ENCODE measurements at regions not wholly inside any gene's neighbourhood (a gene's known extent, or its start where the extent isn't known, plus 50 kb on each side); places are given as distances from the start of the nearest gene placed in this dataset.

DNA sequence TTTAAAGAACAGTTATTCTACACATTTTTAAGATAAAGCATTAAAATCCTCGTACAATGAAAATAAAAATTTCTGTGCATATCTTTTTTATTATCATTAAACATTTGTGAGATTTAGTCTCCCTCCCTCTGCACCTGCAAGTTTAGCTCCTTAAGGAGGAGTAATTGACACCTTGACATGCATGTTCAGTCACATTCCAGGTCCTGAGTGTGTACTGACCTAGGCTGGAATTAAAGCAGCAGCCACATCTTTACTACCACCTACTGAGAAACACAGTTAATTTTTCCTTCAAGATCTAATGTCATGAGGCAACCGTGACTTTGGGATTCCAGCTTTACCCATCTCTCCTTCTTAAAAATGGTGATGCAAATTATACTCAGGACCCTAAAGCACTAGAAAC is 123.1 kb upstream of the FREM2 start:
- Histone ChIP-seq H3K4me1 (ENCODE audit: insufficient read depth, low read length) (no peaks in the 10 kb centered on the region), H3K4me3 (ENCODE audit: low read length) (no peak overlapping the region), H3K36me3 (ENCODE audit: insufficient read depth, low read length) (no peaks in the 10 kb centered on the region), H3K27me3 (ENCODE audit: insufficient read depth, low read length, poor library complexity, severe bottlenecking) (no peaks in the 10 kb centered on the region), H3K27ac (ENCODE audit: low read depth, low read length) (no peak overlapping the region), H3K9me3 (ENCODE audit: low read length) (no peaks in the 10 kb centered on the region)
- no peaks in the 10 kb centered on the region for H3K27me3 Mint-ChIP-seq
- H3K4me1 Mint-ChIP-seq = no peaks in the 10 kb centered on the region
- H3K9me3 Mint-ChIP-seq = peaks cover 0 to 7% (median 0%) of the 10 kb centered on the region in 5 donors
- no peak for DNase-seq
- CTCF ChIA-PET = no interaction called here
- H3K4me3 Mint-ChIP-seq = no peak overlapping the region
- no peaks in the 10 kb centered on the region for H3K36me3 Mint-ChIP-seq
- POLR2A ChIA-PET = no interaction called here
- no peak overlapping the region for H3K27ac Mint-ChIP-seq

- Histone ChIP-seq H3K27me3 (ENCODE audit: insufficient read depth, low read length, poor library complexity, severe bottlenecking) (no peaks in the 10 kb centered on the region), H3K36me3 (ENCODE audit: insufficient read depth, low read length) (no peaks in the 10 kb centered on the region), H3K4me3 (ENCODE audit: low read length) (no peak overlapping the region), H3K9me3 (ENCODE audit: low read length) (no peaks in the 10 kb centered on the region), H3K27ac (ENCODE audit: low read depth, low read length) (no peak overlapping the region), H3K4me1 (ENCODE audit: insufficient read depth, low read length) (no peaks in the 10 kb centered on the region)
- Mint-ChIP-seq H3K36me3 (no peaks in the 10 kb centered on the region), H3K27ac (no peak overlapping the region), H3K4me3 (no peak overlapping the region), H3K27me3 (no peaks in the 10 kb centered on the region), H3K9me3 (peaks cover 0 to 7% (median 0%) of the 10 kb centered on the region in 5 donors), H3K4me1 (no peaks in the 10 kb centered on the region)
- ChIA-PET CTCF (no interaction called here), POLR2A (no interaction called here)
- no peak for DNase-seq
Observed at GRCh38 chr13:38564256-38565150, 122.4 kb upstream of the FREM2 start.

DNA sequence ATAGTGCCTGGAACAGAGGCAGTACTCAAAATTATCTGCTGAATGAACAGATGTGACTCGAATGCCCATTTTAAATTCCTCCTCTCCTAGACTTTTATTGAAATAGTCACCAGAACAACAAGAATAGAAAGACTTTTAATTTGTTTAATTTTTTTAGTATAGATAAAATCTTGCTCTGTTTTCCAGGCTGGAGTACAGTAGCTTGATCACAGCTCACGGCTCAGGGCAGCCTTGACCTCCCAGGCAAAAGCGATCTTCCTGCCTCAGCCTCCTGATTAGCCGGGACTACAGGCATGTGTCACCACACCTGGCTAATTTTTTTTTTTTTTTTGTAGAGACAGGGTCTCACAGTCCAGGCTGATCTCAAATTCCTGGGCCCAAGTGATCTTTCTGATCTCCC is 120.9 kb upstream of the FREM2 start:
- Histone ChIP-seq H3K27me3 (ENCODE audit: insufficient read depth, low read length, poor library complexity, severe bottlenecking) (no peaks in the 10 kb centered on the region), H3K4me3 (ENCODE audit: low read length) (no peak overlapping the region), H3K27ac (ENCODE audit: low read depth, low read length) (no peak overlapping the region), H3K4me1 (ENCODE audit: insufficient read depth, low read length) (no peaks in the 10 kb centered on the region), H3K36me3 (ENCODE audit: insufficient read depth, low read length) (no peaks in the 10 kb centered on the region), H3K9me3 (ENCODE audit: low read length) (no peaks in the 10 kb centered on the region)
- Mint-ChIP-seq H3K27me3 (no peaks in the 10 kb centered on the region), H3K4me3 (no peak overlapping the region), H3K27ac (no peak overlapping the region), H3K4me1 (no peaks in the 10 kb centered on the region), H3K9me3 (peaks cover 0 to 7% (median 5%) of the 10 kb centered on the region in 5 donors), H3K36me3 (no peaks in the 10 kb centered on the region)
- DNase-seq = no peak
- ChIA-PET POLR2A (no interaction called here), CTCF (no interaction called here)

- Histone ChIP-seq H3K9me3 (ENCODE audit: low read length) (no peaks in the 10 kb centered on the region), H3K27ac (ENCODE audit: low read depth, low read length) (no peak overlapping the region), H3K4me1 (ENCODE audit: insufficient read depth, low read length) (no peaks in the 10 kb centered on the region), H3K4me3 (ENCODE audit: low read length) (no peak overlapping the region), H3K27me3 (ENCODE audit: insufficient read depth, low read length, poor library complexity, severe bottlenecking) (no peaks in the 10 kb centered on the region), H3K36me3 (ENCODE audit: insufficient read depth, low read length) (no peaks in the 10 kb centered on the region)
- H3K27ac Mint-ChIP-seq = no peak overlapping the region
- ChIA-PET CTCF (no interaction called here), POLR2A (no interaction called here)
- no peaks in the 10 kb centered on the region for H3K36me3 Mint-ChIP-seq
- H3K4me1 Mint-ChIP-seq = no peaks in the 10 kb centered on the region
- peaks cover 0 to 7% (median 4%) of the 10 kb centered on the region in 5 donors for H3K9me3 Mint-ChIP-seq
- no peaks in the 10 kb centered on the region for H3K27me3 Mint-ChIP-seq
- H3K4me3 Mint-ChIP-seq = no peak overlapping the region
- no peak for DNase-seq
Observed at GRCh38 chr13:38566519-38566918, 120.4 kb upstream of the FREM2 start.

- Mint-ChIP-seq H3K27me3 (no peaks in the 10 kb centered on the region), H3K27ac (no peak overlapping the region), H3K9me3 (peaks cover 0 to 5% (median 3%) of the 10 kb centered on the region in 5 donors), H3K4me1 (no peaks in the 10 kb centered on the region), H3K4me3 (no peak overlapping the region), H3K36me3 (no peaks in the 10 kb centered on the region)
- Histone ChIP-seq H3K36me3 (ENCODE audit: insufficient read depth, low read length) (no peaks in the 10 kb centered on the region), H3K27me3 (ENCODE audit: insufficient read depth, low read length, poor library complexity, severe bottlenecking) (no peaks in the 10 kb centered on the region), H3K9me3 (ENCODE audit: low read length) (no peaks in the 10 kb centered on the region), H3K27ac (ENCODE audit: low read depth, low read length) (no peak overlapping the region), H3K4me1 (ENCODE audit: insufficient read depth, low read length) (no peaks in the 10 kb centered on the region), H3K4me3 (ENCODE audit: low read length) (no peak overlapping the region)
- no peak for DNase-seq
- ChIA-PET CTCF (no interaction called here), POLR2A (no interaction called here)
Observed at GRCh38 chr13:38570706-38571105, 116.2 kb upstream of the FREM2 start.

DNA sequence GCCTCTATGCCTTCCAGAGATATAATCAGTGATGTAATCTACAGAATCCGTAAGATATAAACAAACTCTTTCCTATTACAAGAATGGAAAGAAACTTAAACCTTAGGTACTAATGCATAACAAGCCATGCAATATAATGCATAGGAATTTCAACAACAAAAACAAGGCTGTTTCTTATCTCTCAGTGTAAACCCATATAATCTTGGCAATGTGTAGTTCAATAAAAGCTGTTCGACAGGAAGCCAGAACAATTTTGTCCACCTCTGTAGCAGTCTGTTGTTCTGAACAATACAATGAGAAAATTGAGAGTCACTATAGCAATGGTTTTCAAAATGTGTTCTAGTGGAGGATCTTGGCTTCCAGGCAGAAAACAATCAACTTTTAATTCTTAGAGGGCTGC is 111.5 kb upstream of the FREM2 start:
- Histone ChIP-seq H3K27ac (ENCODE audit: low read depth, low read length) (no peak overlapping the region), H3K27me3 (ENCODE audit: insufficient read depth, low read length, poor library complexity, severe bottlenecking) (no peaks in the 10 kb centered on the region), H3K4me1 (ENCODE audit: insufficient read depth, low read length) (no peaks in the 10 kb centered on the region), H3K36me3 (ENCODE audit: insufficient read depth, low read length) (no peaks in the 10 kb centered on the region), H3K4me3 (ENCODE audit: low read length) (no peak overlapping the region), H3K9me3 (ENCODE audit: low read length) (no peaks in the 10 kb centered on the region)
- H3K9me3 Mint-ChIP-seq = peaks cover 0 to 3% (median 0%) of the 10 kb centered on the region in 5 donors
- no peaks in the 10 kb centered on the region for H3K27me3 Mint-ChIP-seq
- POLR2A ChIA-PET = no interaction called here
- no peak for DNase-seq
- CTCF ChIA-PET = no interaction called here
- no peak overlapping the region for H3K27ac Mint-ChIP-seq
- no peaks in the 10 kb centered on the region for H3K36me3 Mint-ChIP-seq
- H3K4me1 Mint-ChIP-seq = no peaks in the 10 kb centered on the region
- no peak overlapping the region for H3K4me3 Mint-ChIP-seq

DNA sequence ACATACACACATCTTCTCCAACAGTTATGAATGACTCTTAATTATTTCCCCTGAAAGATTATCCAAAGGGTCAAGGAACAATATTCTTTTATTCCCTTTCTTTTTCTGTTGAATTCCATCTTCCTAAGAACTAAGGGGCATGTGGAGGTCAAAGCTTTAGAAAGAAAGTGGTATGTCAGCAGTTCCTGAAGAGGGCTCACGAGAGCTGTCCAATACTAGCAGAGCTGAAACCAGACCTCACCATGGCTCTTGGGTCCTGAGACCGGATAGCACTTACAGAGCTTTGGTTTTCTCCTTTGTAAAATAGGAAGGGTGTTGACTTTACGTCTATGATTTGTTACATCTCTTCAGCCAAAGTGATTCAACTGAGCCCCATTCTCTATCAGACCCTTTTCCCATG is 109.8 kb upstream of the FREM2 start:
- H3K4me3 Mint-ChIP-seq = no peak overlapping the region
- H3K36me3 ChIP-seq (ENCODE audit: insufficient read depth, low read length) = no peaks in the 10 kb centered on the region
- no peaks in the 10 kb centered on the region for H3K27me3 ChIP-seq (ENCODE audit: insufficient read depth, low read length, poor library complexity, severe bottlenecking)
- H3K4me3 ChIP-seq (ENCODE audit: low read length) = no peak overlapping the region
- H3K27me3 Mint-ChIP-seq = no peaks in the 10 kb centered on the region
- no peaks in the 10 kb centered on the region for H3K4me1 Mint-ChIP-seq
- H3K9me3 ChIP-seq (ENCODE audit: low read length) = no peaks in the 10 kb centered on the region
- ChIA-PET POLR2A (no interaction called here), CTCF (no interaction called here)
- H3K27ac ChIP-seq (ENCODE audit: low read depth, low read length) = no peak overlapping the region
- H3K27ac Mint-ChIP-seq = no peak overlapping the region
- no peaks in the 10 kb centered on the region for H3K36me3 Mint-ChIP-seq
- H3K4me1 ChIP-seq (ENCODE audit: insufficient read depth, low read length) = no peaks in the 10 kb centered on the region
- H3K9me3 Mint-ChIP-seq = no peaks in the 10 kb centered on the region
- no peak for DNase-seq

DNA sequence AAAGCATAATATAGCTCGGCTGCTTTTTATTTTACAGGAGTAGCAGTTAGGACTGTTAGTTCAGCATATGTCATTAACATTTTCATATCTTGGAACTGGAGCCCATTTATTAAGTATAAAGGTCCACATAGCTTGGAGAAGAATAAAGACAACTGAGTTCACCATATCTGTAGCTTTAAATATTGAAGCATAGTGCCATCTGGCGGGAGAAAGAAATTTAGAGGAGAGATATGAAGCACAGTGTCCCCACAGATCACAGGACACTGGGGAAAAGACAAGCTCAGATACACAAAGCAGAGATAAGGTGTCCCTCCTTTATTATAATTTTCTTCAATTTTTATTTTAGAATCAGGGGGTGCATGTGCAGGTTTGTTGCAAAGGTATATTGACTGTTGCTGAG is 104.7 kb upstream of the FREM2 start:
- Histone ChIP-seq H3K4me1 (ENCODE audit: insufficient read depth, low read length) (no peaks in the 10 kb centered on the region), H3K4me3 (ENCODE audit: low read length) (no peak overlapping the region), H3K27ac (ENCODE audit: low read depth, low read length) (no peak overlapping the region), H3K9me3 (ENCODE audit: low read length) (no peaks in the 10 kb centered on the region), H3K27me3 (ENCODE audit: insufficient read depth, low read length, poor library complexity, severe bottlenecking) (no peaks in the 10 kb centered on the region), H3K36me3 (ENCODE audit: insufficient read depth, low read length) (no peaks in the 10 kb centered on the region)
- no peaks in the 10 kb centered on the region for H3K9me3 Mint-ChIP-seq
- POLR2A ChIA-PET = no interaction called here
- H3K36me3 Mint-ChIP-seq = no peaks in the 10 kb centered on the region
- H3K4me3 Mint-ChIP-seq = no peak overlapping the region
- H3K27ac Mint-ChIP-seq = no peak overlapping the region
- no peaks in the 10 kb centered on the region for H3K27me3 Mint-ChIP-seq
- no peaks in the 10 kb centered on the region for H3K4me1 Mint-ChIP-seq
- no peak for DNase-seq
- CTCF ChIA-PET = no interaction called here
